ENCODE measurements at regions not wholly inside any gene's neighbourhood (a gene's known extent, or its start where the extent isn't known, plus 50 kb on each side); places are given as distances from the start of the nearest gene placed in this dataset.

DNA sequence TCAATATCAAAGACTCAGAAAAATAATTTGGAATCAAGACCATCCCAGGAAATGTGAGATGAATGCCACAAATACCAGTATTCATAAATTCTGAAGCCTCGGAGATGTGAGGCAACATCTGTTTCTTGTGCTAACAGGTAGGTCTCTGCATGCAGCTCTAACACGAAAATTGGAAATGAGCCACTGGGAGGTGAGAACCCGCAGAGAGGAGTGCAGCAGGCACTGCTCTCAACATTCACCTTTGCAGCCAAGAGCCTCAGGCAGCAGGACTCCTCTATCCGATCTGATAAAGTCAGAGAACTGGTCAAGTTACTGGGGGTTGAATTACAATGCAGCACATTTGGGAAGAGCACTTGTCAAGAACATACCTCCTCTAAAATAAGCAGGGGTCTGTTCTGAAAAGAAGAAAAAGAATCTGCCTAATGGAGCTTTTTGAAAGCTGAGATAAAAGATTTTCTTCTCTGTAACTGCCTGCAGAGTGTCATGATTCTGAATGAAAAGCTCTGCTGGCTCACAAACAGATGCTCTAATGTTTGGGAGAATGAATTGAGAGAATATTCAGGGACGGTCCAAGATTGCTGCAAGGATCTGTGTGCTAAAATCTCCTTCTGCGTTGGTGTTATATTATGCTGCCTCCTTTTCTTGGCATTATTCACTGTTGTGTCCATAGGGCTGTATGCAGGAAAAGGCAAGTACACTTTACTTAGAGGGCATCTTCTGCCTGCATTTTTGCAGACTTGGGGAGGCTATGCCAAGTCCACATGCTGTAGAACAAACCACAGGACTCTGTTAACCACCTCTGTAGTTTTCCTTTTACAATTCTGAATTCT, 209.6 kb upstream of the KRR1 start:
- in situ Hi-C loops (cut with HindIII; ENCODE audit: low sequenced_read_pairs) = no loop called here
- peak; percentile 84 for DNase-seq (ENCODE audit: low spot score)

DNA sequence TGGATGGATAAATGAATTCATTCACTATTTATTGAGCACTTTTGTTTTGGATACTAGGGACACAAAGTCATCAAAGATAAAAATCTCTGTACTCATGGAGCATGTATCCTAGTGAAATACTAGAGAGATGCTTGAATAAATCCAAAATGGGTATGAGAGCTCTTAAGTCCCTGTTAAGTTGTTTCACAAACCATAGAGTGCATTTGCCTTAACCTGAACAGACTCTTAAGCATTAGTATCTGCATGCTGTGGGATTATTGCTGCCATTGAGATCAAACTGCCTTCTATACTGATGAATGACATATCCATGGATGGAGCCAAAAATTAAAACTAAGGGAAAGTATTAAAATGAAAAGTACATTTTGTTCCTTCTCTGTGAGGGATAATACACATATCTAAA, 206.5 kb upstream of the KRR1 start:
- in situ Hi-C loops (cut with HindIII; ENCODE audit: low sequenced_read_pairs) = no loop called here
- DNase-seq (ENCODE audit: low spot score) = no peak

- in situ Hi-C loops (cut with HindIII; ENCODE audit: low sequenced_read_pairs) = no loop called here
- DNase-seq (ENCODE audit: low spot score) = no peak
Observed at GRCh38 chr12:75716291-75717025, 205.0 kb upstream of the KRR1 start.

GRCh38 chr12:75715682-75716081, 204.3 kb upstream of the KRR1 start:
- in situ Hi-C loops (cut with HindIII; ENCODE audit: low sequenced_read_pairs) = no loop called here
- DNase-seq (ENCODE audit: low spot score) = no peak

DNA sequence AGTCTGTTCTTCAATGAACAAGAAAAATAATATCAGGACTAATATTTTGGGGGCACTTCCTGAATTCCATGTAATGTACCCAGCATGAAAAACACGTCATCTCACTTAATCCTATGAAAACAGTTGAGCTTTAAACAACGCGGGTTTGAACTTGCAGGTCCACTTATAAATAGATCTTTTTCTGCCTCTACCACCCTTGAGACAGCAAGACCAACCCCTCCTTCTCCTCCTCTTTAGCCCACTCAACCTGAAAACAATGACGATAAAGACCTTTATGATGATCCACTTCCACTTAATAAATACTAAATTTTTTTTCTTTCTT, 203.9 kb upstream of the KRR1 start:
- no peak for DNase-seq (ENCODE audit: low spot score)
- in situ Hi-C loops (cut with HindIII; ENCODE audit: low sequenced_read_pairs) = no loop called here

DNA sequence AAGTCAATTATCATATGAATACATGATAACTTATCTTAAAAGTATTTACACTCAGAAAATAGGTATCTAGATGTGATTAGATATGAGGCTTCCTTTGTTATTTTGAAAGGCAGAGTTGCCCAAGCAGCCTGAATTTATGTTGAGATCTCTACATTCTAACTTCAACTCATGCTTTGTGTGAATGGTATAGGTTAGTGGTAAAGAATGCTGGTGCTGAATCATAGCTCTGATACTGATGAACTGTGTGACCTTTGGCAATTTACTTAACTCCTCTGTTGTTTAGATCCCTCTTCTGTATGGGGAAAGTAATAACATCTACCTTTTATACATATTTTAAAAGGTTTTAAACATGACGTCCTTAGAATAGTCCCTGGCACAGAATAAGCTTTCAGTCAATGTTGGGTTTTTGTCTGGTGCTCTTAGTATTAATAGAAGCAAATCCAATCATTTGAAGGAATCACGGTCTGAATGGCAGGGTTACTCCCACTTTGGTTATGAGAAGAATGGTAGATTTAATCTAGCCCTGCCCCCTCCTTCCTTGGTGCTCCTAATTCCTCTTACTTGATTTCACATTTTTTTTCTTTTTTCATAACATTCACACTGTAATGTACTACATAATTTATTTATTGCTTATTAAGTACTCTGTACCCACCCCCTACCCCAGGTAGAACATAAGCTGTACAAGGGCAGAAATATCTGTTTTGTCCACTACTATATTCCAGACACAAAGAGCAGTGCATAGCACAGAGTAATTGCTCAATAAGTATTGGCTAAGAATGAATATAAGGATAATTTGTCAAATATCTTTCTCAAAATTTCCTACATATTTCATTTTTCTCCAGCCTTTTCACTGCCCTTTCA, 203.3 kb upstream of the KRR1 start:
- in situ Hi-C loops (cut with HindIII; ENCODE audit: low sequenced_read_pairs) = no loop called here
- DNase-seq (ENCODE audit: low spot score) = no peak

DNA sequence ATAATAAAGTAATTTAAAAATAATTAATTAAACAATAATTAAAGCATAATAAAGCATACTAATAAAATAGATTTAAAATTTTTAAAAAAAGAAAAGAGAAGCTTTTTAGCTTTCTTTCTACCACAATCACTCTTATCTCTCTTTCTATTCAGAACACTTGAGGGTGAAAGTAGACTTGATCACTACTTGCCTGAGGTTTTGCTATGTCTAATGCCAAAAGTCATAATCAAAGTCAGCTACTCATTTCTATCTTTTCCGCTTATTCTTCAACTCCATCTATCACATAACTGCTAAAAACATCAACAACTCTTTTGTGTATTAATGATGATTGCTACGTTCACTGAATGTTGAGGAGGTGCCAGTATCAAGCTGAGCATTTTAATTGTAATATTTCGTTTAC, 202.0 kb upstream of the KRR1 start:
- DNase-seq (ENCODE audit: low spot score) = no peak
- in situ Hi-C loops (cut with HindIII; ENCODE audit: low sequenced_read_pairs) = no loop called here

- no peak for DNase-seq (ENCODE audit: low spot score)
- in situ Hi-C loops (cut with HindIII; ENCODE audit: low sequenced_read_pairs) = no loop called here
Observed at GRCh38 chr12:75712223-75712622, 200.8 kb upstream of the KRR1 start.

DNA sequence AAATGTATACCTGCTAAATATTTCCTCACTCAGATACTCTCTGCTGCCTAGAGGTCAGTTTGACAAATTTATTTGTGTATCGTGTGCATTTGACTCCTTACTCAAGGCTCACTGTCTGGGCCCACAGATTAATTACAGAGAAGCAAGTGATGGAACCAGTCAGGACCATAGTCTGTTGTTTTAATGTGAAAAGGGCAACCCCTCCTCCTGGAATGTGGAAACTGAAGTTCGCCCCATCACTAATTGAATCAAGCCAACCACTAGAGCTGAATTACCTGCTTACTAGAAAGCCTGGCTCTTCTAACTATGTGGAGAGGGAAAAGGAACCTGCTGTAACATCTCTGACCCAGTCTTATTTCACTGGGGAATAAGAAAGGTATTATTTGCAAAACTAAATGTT, 199.9 kb upstream of the KRR1 start:
- in situ Hi-C loops (cut with HindIII; ENCODE audit: low sequenced_read_pairs) = no loop called here
- no peak for DNase-seq (ENCODE audit: low spot score)

- in situ Hi-C loops (cut with HindIII; ENCODE audit: low sequenced_read_pairs) = no loop called here
- no peak for DNase-seq (ENCODE audit: low spot score)
Observed at GRCh38 chr12:75710361-75711069, 199.1 kb upstream of the KRR1 start.

- in situ Hi-C loops (cut with HindIII; ENCODE audit: low sequenced_read_pairs) = no loop called here
- DNase-seq (ENCODE audit: low spot score) = no peak
Observed at GRCh38 chr12:75709503-75709902, 198.1 kb upstream of the KRR1 start.

- in situ Hi-C loops (cut with HindIII; ENCODE audit: low sequenced_read_pairs) = no loop called here
- DNase-seq (ENCODE audit: low spot score) = no peak
Observed at GRCh38 chr12:75708802-75709201, 197.4 kb upstream of the KRR1 start.

DNA sequence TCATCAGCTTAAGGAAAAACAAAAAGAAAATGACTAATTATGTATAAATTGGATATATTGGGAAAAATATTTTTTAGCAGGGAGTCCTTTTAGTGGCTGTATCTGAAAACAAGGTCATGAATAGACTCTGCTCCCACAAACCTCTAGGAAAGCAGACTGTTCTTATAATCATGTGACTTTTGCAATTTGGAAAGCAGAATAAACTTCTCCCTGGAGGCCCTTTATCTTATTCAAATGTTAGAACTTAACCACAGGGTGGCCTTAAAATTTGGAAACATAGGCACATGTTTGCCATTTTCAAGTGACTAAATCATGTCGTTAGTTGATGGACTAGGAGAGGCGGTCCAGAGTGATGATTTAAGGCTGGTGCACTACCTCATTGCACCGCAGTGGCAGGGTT, 196.6 kb upstream of the KRR1 start:
- no peak for DNase-seq (ENCODE audit: low spot score)
- in situ Hi-C loops (cut with HindIII; ENCODE audit: low sequenced_read_pairs) = no loop called here

GRCh38 chr12:75706786-75707605, 195.6 kb upstream of the KRR1 start:
- no peak for DNase-seq (ENCODE audit: low spot score)
- in situ Hi-C loops (cut with HindIII; ENCODE audit: low sequenced_read_pairs) = no loop called here

- DNase-seq (ENCODE audit: low spot score) = no peak
- in situ Hi-C loops (cut with HindIII; ENCODE audit: low sequenced_read_pairs) = no loop called here
Observed at GRCh38 chr12:75705749-75706711, 194.6 kb upstream of the KRR1 start.

DNA sequence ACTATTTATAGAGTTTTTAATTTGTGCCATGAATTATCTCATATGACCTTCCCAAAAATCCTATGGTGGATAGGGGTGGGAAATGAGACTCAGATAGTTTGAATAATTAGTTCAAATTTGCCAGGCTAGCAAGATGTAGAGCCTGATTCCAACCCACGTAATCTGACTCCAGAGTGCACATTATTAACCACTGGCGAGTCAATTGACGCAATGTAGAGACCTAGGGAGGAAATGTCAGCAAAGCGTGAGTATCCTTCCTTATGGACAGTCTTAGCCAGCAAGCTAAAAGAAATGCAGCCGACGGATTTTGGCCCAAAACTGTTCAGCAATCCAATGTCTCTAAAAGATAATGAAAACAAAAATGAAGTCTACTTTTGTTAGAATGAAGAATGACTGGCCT, 193.3 kb upstream of the KRR1 start:
- no peak for DNase-seq (ENCODE audit: low spot score)
- in situ Hi-C loops (cut with HindIII; ENCODE audit: low sequenced_read_pairs) = no loop called here

GRCh38 chr12:75704208-75704607, 192.8 kb upstream of the KRR1 start:
- no peak for DNase-seq (ENCODE audit: low spot score)
- in situ Hi-C loops (cut with HindIII; ENCODE audit: low sequenced_read_pairs) = no loop called here

- no peak for DNase-seq (ENCODE audit: low spot score)
Observed at GRCh38 chr12:75703131-75703530, 191.7 kb upstream of the KRR1 start.

More at GRCh38 chr12:75703131-75703530, 191.7 kb upstream of the KRR1 start:
- in situ Hi-C loops (cut with HindIII; ENCODE audit: low sequenced_read_pairs) = no loop called here
